Peyer's patch (tissue), 4 donors: ENCODE measurements at regions not wholly inside any gene's neighbourhood (a gene's known extent, or its start where the extent isn't known, plus 50 kb on each side); places are given as distances from the start of the nearest gene placed in this dataset.

Source experiments
- DNase-seq, 3 donors: peaks; one replicate each; pipeline ENCODE4 v3.0.0-alpha.2; 2017 to 2019
- H3K27ac ChIP-seq, 4 donors: fragments of 200-600 bp; sonication (generic); one replicate each; pipeline ENCODE4 v1.5.1; 2016 to 2019
- H3K27me3 ChIP-seq, 2 donors: fragments of 200-600 bp; sonication (generic); one replicate each; pipeline ENCODE4 v1.5.1; 2019
- H3K36me3 ChIP-seq, 3 donors: fragments of 200-600 bp; sonication (generic); one replicate each; pipeline ENCODE4 v1.5.1; 2016 to 2019
- H3K4me1 ChIP-seq, 4 donors: fragments of 200-600 bp; sonication (generic); one replicate each; pipeline ENCODE4 v1.5.1; 2016 to 2019
- H3K4me3 ChIP-seq, 4 donors: fragments of 200-600 bp; sonication (generic); 1 replicate in 3 of 4; 2 replicates in 1 of 4; pipeline ENCODE4 v1.5.1; 2016 to 2019; ENCODE audit warnings: mild to moderate bottlenecking in 1 of 4
- H3K9me3 ChIP-seq, 4 donors: fragments of 200-600 bp; sonication (generic); one replicate each; pipeline ENCODE4 v1.5.1; 2016 to 2019; ENCODE audit warnings: mild to moderate bottlenecking in 1 of 4
- CTCF ChIP-seq, 6 experiments: fragments of 450-650 bp in 4 of 6; fragments of 200-600 bp in 2 of 6; sonication (generic) in 1 of 6; IDR thresholded peaks; one replicate each; pipeline ENCODE4 v1.5.1; 2017 to 2019; ENCODE audit warnings: antibody characterized with exemption in 6 of 6, mild to moderate bottlenecking in 3 of 6, moderate library complexity in 1 of 6
- POLR2A ChIP-seq, 2 donors: fragments of 450-650 bp; IDR thresholded peaks; one replicate each; pipeline ENCODE4 v1.5.1; 2017; ENCODE audit warnings: antibody characterized with exemption in 2 of 2, mild to moderate bottlenecking in 2 of 2, moderate library complexity in 2 of 2

GRCh38 chr5:166088389-166089039, 2202.9 kb upstream of the WWC1 start:
- DNase-seq, result no peak
- Histone ChIP-seq H3K27ac (no peak overlapping the region), H3K9me3 (no peaks in the 10 kb centered on the region), H3K36me3 (no peaks in the 10 kb centered on the region), H3K27me3 (no peaks in the 10 kb centered on the region), H3K4me3 (no peak overlapping the region), H3K4me1 (no peaks in the 10 kb centered on the region)
- no peak for TF ChIP-seq POLR2A (IDR thresholded peaks at IDR 0.05)
- no peak for TF ChIP-seq CTCF (IDR thresholded peaks at IDR 0.05)

- H3K4me1 ChIP-seq, result no peaks in the 10 kb centered on the region
- no peaks in the 10 kb centered on the region for H3K9me3 ChIP-seq
- DNase-seq, result no peak
- no peak overlapping the region for H3K4me3 ChIP-seq
- H3K27me3 ChIP-seq, result no peaks in the 10 kb centered on the region
- TF ChIP-seq CTCF (IDR thresholded peaks at IDR 0.05) (no peak), POLR2A (IDR thresholded peaks at IDR 0.05) (no peak)
- H3K27ac ChIP-seq, result no peak overlapping the region
- no peaks in the 10 kb centered on the region for H3K36me3 ChIP-seq
These were observed 2199.5 kb upstream of the WWC1 start for GRCh38 chr5:166091931-166092330.

- H3K36me3 ChIP-seq, result no peaks in the 10 kb centered on the region
- no peak overlapping the region for H3K4me3 ChIP-seq
- H3K4me1 ChIP-seq, result no peaks in the 10 kb centered on the region
- no peak for DNase-seq
- H3K27me3 ChIP-seq, result no peaks in the 10 kb centered on the region
- TF ChIP-seq CTCF (IDR thresholded peaks at IDR 0.05) (no peak), POLR2A (IDR thresholded peaks at IDR 0.05) (no peak)
- H3K27ac ChIP-seq, result no peak overlapping the region
- H3K9me3 ChIP-seq, result no peaks in the 10 kb centered on the region
These were observed 2198.1 kb upstream of the WWC1 start for GRCh38 chr5:166093312-166093711.

- Histone ChIP-seq H3K9me3 (no peaks in the 10 kb centered on the region), H3K27me3 (no peaks in the 10 kb centered on the region), H3K36me3 (no peaks in the 10 kb centered on the region), H3K27ac (no peak overlapping the region), H3K4me1 (no peaks in the 10 kb centered on the region), H3K4me3 (no peak overlapping the region)
- DNase-seq, result no peak
- no peak for TF ChIP-seq CTCF (IDR thresholded peaks at IDR 0.05)
- no peak for TF ChIP-seq POLR2A (IDR thresholded peaks at IDR 0.05)
These were observed 2188.5 kb upstream of the WWC1 start for GRCh38 chr5:166102947-166103346.

GRCh38 chr5:166111021-166111420, 2180.4 kb upstream of the WWC1 start:
- Histone ChIP-seq H3K9me3 (no peaks in the 10 kb centered on the region), H3K4me1 (no peaks in the 10 kb centered on the region), H3K27ac (no peak overlapping the region), H3K36me3 (no peaks in the 10 kb centered on the region), H3K4me3 (no peak overlapping the region), H3K27me3 (no peaks in the 10 kb centered on the region)
- TF ChIP-seq POLR2A (IDR thresholded peaks at IDR 0.05) (no peak), CTCF (IDR thresholded peaks at IDR 0.05) (no peak)
- no peak for DNase-seq
